Ovary (tissue), 7 donors: ENCODE measurements at regions not wholly inside any gene's neighbourhood (a gene's known extent, or its start where the extent isn't known, plus 50 kb on each side); places are given as distances from the start of the nearest gene placed in this dataset.
"Not testable (repeated sequence)": the region's sequence is repeated elsewhere in the genome, so short reads cannot be mapped to it uniquely, and the experiment has no call there.

Experiments
- DNase-seq, 5 donors: peaks; one replicate each; pipeline ENCODE4 v3.0.0-alpha.2; 2019 to 2020
- H3K27ac ChIP-seq, 2 donors: fragments of 200-600 bp; one replicate each; pipeline versions ENCODE4 v1.5.1 to v1.8.0; 2019 to 2022
- H3K27me3 ChIP-seq: fragments of 200-600 bp; one replicate; pipeline ENCODE4 v1.8.0; 2022
- H3K36me3 ChIP-seq: fragments of 200-600 bp; sonication (generic); one replicate; pipeline ENCODE4 v1.5.1; 2019
- H3K4me1 ChIP-seq: one replicate; pipeline ENCODE4 v1.8.1; 2013; ENCODE audit warnings: mild to moderate bottlenecking, moderate library complexity; ENCODE audit not compliant: insufficient read depth
- H3K4me3 ChIP-seq: fragments of 200-600 bp; sonication (generic); one replicate; pipeline ENCODE4 v1.5.1; 2017
- H3K9me3 ChIP-seq, 2 donors: fragments of 200-600 bp in 1 of 2; sonication (generic) in 1 of 2; one replicate each; pipeline versions ENCODE4 v1.5.1 to v1.8.1; 2013 to 2019; ENCODE audit warnings: mild to moderate bottlenecking in 1 of 2, moderate library complexity in 1 of 2
- CTCF ChIP-seq, 3 donors: fragments of 450-650 bp in 2 of 3; fragments of 200-600 bp in 1 of 3; IDR thresholded peaks; one replicate each; pipeline versions ENCODE4 v1.5.1 to v1.8.0; 2016 to 2022; ENCODE audit warnings: antibody characterized with exemption in 3 of 3, mild to moderate bottlenecking in 1 of 3
- EP300 ChIP-seq: sonication (generic); formaldehyde crosslinking; IDR thresholded peaks from one replicate; pipeline ENCODE4 v1.6.1; 2017; ENCODE audit warnings: antibody characterized with exemption
- POLR2A ChIP-seq: fragments of 450-650 bp; IDR thresholded peaks from one replicate; pipeline ENCODE4 v1.6.1; 2017; ENCODE audit warnings: antibody characterized with exemption, mild to moderate bottlenecking, moderate library complexity
- WGBS, 3 donors: extraction: QIAGEN DNeasy Blood & Tissue Kit in 1 of 3; methylation state at CpG; one replicate each; pipeline versions ENCODE4 v1.1.5 to v1.1.7; 2013 to 2017; 5-methylcytosine and 5-hydroxymethylcytosine counted together
- intact Hi-C, 4 donors: fragments of 100-400 bp; cut with DNase I; formaldehyde crosslinking; loops; one replicate each; pipeline versions ENCODE4 v1.11.0 to v1.15.1; 2022 to 2023
- donor health status: DM: no; HTN: no; CAD: no; lungs with moderate emphysema.
- donor health status: DM: no; HTN: no; CAD: no.
- donor health status: Bipolar disorder and iron deficiency.
- donor health status: DM: no; HTN: no; CAD: no.
- donor health status: DM: yes; HTN: yes; CAD: no.

DNA sequence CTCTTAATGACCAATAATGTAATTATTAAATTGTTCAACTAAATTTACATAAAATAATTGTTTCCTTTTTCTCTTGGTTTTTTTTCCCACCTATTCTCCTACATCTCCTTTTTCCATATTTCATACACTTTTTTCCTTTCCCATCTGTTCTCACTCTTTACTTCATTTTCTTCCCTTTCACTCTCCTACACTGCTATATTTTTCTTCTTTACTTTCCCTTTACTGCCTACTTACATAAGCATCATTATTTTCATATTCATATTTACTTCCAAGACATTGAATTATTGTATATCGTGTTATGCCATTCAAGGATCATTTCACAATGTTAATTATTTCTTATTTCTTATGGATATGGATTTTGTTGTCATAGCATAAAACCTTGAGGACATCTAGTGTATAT is 1275.6 kb downstream of the NSUN3 start:
- no peak overlapping the region for H3K4me3 ChIP-seq
- H3K27ac ChIP-seq: no peak overlapping the region
- H3K9me3 ChIP-seq: no peaks in the 10 kb centered on the region
- no peak for DNase-seq
- H3K36me3 ChIP-seq: no peaks in the 10 kb centered on the region
- no peaks in the 10 kb centered on the region for H3K27me3 ChIP-seq
- 88 to 91% (median 89%) methylated on average over 1 of the region's 1 CpG for WGBS, 3 donors
- H3K4me1 ChIP-seq: no peaks in the 10 kb centered on the region
- intact Hi-C loops: no loop called here
- TF ChIP-seq CTCF (IDR thresholded peaks at IDR 0.05): no peak
- no peak for TF ChIP-seq EP300
- TF ChIP-seq POLR2A: no peak

DNA sequence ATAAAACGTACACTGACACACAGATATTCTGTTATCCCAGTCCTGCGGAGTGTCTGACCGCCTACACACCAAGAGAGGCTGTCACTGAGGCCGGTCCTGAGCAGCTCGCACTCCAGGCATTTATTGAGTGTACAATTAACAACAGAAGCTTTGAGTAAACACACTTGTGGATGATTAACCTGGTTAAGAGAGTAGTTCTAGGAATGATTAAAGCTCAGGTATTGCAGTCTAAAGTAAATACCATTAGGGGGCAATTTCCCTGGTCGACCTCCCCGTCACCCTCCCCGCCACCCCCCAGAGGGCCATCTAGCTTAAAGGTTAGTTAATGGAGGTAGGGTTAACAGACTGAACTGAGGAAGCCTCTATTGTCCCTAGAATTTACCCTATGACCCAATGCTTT is 1278.5 kb downstream of the NSUN3 start:
- H3K27me3 ChIP-seq: peaks cover 4% of the 10 kb centered on the region
- H3K4me1 ChIP-seq: no peaks in the 10 kb centered on the region

GRCh38 chr3:95343228-95343627 is 1280.4 kb downstream of the NSUN3 start:
- Histone ChIP-seq H3K27me3 (peaks cover 7% of the 10 kb centered on the region), H3K4me3 (no peak overlapping the region), H3K9me3 (no peaks in the 10 kb centered on the region), H3K36me3 (no peaks in the 10 kb centered on the region), H3K27ac (no peak overlapping the region), H3K4me1 (no peaks in the 10 kb centered on the region)
- intact Hi-C loops: no loop called here
- TF ChIP-seq POLR2A (no peak), EP300 (no peak), CTCF (IDR thresholded peaks at IDR 0.05) (no peak)
- WGBS, 3 donors: 61 to 64% (median 61%) methylated on average over 4 of the region's 4 CpGs
- DNase-seq: no peak

More for the DNA sequence above, 1278.5 kb downstream of the NSUN3 start:
- intact Hi-C loops: no loop called here
- TF ChIP-seq CTCF (IDR thresholded peaks at IDR 0.05) (no peak), POLR2A (no peak), EP300 (no peak)
- no peak for DNase-seq
- Histone ChIP-seq H3K4me3 (no peak overlapping the region), H3K9me3 (no peaks in the 10 kb centered on the region), H3K27ac (no peak overlapping the region), H3K36me3 (no peaks in the 10 kb centered on the region)
- WGBS, 3 donors: 72 to 84% (median 81%) methylated on average over 8 of the region's 8 CpGs

DNA sequence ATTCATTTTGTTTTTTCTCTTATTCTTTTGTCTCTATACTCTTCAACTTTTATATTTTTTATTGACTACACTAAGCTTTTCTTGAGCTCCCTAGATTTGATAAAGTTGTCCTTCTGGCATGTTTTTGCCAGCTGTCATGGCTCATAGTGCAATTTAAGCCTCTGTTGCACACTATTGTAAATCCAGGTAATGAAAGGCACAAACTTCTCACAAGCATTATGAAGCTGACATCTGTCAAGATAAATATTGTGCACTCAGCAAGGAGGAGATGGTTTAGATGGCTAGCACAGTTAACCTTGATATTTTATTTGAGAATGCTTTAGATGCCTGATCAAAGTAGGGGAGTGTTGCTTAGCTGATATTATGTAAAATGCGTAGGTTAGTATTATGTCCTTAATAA is 1280.9 kb downstream of the NSUN3 start:
- WGBS, 3 donors: 93 to 97% (median 95%) methylated on average over 1 of the region's 1 CpG
- H3K9me3 ChIP-seq: no peaks in the 10 kb centered on the region
- H3K4me3 ChIP-seq: no peak overlapping the region
- DNase-seq: no peak
- no peaks in the 10 kb centered on the region for H3K36me3 ChIP-seq
- H3K27ac ChIP-seq: no peak overlapping the region
- no peaks in the 10 kb centered on the region for H3K4me1 ChIP-seq
- peaks cover 7% of the 10 kb centered on the region for H3K27me3 ChIP-seq
- intact Hi-C loops: no loop called here
- TF ChIP-seq CTCF (IDR thresholded peaks at IDR 0.05): no peak
- no peak for TF ChIP-seq EP300
- TF ChIP-seq POLR2A: no peak

DNA sequence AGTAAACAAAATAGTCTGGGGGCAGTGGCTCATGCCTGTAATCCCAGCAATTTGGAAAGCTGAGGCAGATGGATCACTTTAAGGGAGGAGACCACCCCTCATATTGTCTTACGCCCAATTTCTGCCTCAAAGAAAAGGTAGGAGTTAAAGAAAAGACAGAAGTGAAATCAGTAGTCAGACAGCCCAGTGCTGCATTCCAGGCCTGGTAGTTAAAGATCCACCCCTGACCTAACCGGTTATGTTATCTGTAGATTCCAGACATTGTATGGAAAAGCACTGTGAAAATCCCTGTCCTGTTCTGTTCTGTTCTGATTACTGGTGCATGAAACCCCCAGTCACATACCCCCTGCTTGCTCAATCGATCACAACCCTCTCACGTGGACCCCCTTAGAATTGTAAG is 1285.1 kb downstream of the NSUN3 start:
- DNase-seq, H3K36me3 ChIP-seq, H3K4me1 ChIP-seq, intact Hi-C loops, H3K27me3 ChIP-seq, H3K9me3 ChIP-seq, H3K4me3 ChIP-seq, H3K27ac ChIP-seq: not testable (repeated sequence)
- WGBS, 3 donors: 73 to 79% (median 73%) methylated on average over 4 of the region's 4 CpGs
